ENCODE measurements at regions not wholly inside any gene's neighbourhood (a gene's known extent, or its start where the extent isn't known, plus 50 kb on each side); places are given as distances from the start of the nearest gene placed in this dataset.

DNA sequence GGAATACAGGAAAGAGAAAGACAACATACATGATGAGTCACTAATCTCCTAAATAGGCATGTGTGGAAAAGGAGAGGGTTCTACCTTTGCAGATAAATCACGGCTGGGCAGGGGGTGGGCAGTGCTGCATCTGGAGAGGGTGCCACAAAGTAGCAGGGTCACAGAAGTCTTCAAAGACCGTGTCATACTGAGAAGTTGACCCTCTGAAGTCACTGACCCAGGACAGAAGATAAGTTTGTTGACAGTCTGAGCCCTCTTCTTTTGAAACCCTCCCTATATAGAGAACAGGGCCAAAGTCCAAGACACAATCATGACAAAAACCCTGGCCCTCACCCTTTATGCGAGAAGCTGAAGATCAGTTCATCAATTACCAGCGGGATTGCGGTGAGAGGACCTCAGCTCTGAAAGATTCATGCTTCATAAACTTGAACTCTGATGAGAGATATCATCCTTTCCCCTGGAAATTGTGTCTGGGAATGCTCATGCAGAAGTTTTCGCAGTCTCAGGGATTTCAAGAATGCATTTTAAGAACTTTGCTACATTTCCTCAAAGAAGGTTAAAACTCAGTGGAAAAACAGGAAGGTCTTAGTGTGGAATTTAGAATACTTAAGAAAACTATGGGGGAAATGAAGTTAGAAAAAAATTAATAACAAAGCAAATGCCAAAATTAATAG is 129.5 kb downstream of the FAM124B start:
- BruUV-seq (replicated peaks): no TSS peak
- FAIRE-seq (no peak), DNase-seq (ENCODE audit: low read depth, low spot score) (no peak)
- Histone ChIP-seq H3K79me2 (ENCODE audit: control insufficient read depth, insufficient read depth, low read length) (no peaks in the 10 kb centered on the region), H4K20me1 (replicated peaks; ENCODE audit: control insufficient read depth, extremely low read depth, insufficient read depth, low read length) (no peaks in the 10 kb centered on the region), H3K27ac (ENCODE audit: insufficient read depth, low read depth, low read length) (no peak overlapping the region), H3K36me3 (ENCODE audit: control insufficient read depth in 2 of 2, extremely low read depth in 1 of 2, insufficient read depth in 2 of 2, low read length in 2 of 2) (no peaks in the 10 kb centered on the region), H3K9ac (replicated peaks; ENCODE audit: extremely low read depth, insufficient read depth, low read length) (no peak overlapping the region), H2AFZ (ENCODE audit: low read depth, low read length) (no peak overlapping the region), H3K27me3 (ENCODE audit: control insufficient read depth in 2 of 2, insufficient read depth in 2 of 2, low read length in 2 of 2) (peaks cover 6 to 7% of the 10 kb centered on the region in 2 experiments), H3K4me3 (replicated peaks in 1 of 3; ENCODE audit: insufficient read depth in 1 of 3, low read depth in 1 of 3, low read length in 3 of 3) (no peak overlapping the region), H3K4me1 (ENCODE audit: control insufficient read depth, extremely low read depth, insufficient read depth, low read length) (no peaks in the 10 kb centered on the region), H3K9me1 (replicated peaks; ENCODE audit: control insufficient read depth, extremely low read depth, insufficient read depth, low read length) (no peaks in the 10 kb centered on the region), H3K4me2 (ENCODE audit: insufficient read depth, low read length) (no peak overlapping the region), H3K9me3 (replicated peaks; ENCODE audit: control insufficient read depth, insufficient read depth, low read length) (no peaks in the 10 kb centered on the region)
- dilution Hi-C loops (cut with MboI; ENCODE audit: extremely low pct_ligation_motif_present, low sequenced_read_pairs) (no loop called here), intact Hi-C loops (cut with micrococcal nuclease) (no loop called here)
- ChIA-PET CTCF (interaction anchor here (0.7 to 5.2 kb wide), 4 partner anchors 11 to 302 kb away, joined by 3 to 31 read pairs (median 23); no protein-coding TSS in a partner anchor), POLR2A (no interaction called here)
- TF ChIP-seq MYC (IDR thresholded peaks at IDR 0.05; ENCODE audit: low read depth, low read length) (no peak), POLR2AphosphoS5 (IDR thresholded peaks at IDR 0.05; ENCODE audit: insufficient read depth, low read depth, low read length) (no peak), FOS (IDR thresholded peaks at IDR 0.05; ENCODE audit: borderline replicate concordance, insufficient read depth, low read length) (no peak), EZH2 (IDR thresholded peaks at IDR 0.05; ENCODE audit: borderline replicate concordance, low read depth, low read length, severe bottlenecking) (no peak), GATA2 (IDR thresholded peaks at IDR 0.05; ENCODE audit: insufficient read depth, insufficient read length, low read depth, low read length) (no peak), JUN (IDR thresholded peaks at IDR 0.05; ENCODE audit: borderline replicate concordance, insufficient read depth, insufficient read length, low read depth) (no peak), POLR2A (IDR thresholded peaks at IDR 0.05; ENCODE audit: low read depth, low read length) (no peak)
- TF ChIP-seq, protein P1, sequence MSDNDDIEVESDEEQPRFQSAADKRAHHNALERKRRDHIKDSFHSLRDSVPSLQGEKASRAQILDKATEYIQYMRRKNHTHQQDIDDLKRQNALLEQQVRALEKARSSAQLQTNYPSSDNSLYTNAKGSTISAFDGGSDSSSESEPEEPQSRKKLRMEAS (IDR thresholded peaks at IDR 0.05; ENCODE audit: insufficient read depth, insufficient read length): no peak
- TF ChIP-seq, protein P2, sequence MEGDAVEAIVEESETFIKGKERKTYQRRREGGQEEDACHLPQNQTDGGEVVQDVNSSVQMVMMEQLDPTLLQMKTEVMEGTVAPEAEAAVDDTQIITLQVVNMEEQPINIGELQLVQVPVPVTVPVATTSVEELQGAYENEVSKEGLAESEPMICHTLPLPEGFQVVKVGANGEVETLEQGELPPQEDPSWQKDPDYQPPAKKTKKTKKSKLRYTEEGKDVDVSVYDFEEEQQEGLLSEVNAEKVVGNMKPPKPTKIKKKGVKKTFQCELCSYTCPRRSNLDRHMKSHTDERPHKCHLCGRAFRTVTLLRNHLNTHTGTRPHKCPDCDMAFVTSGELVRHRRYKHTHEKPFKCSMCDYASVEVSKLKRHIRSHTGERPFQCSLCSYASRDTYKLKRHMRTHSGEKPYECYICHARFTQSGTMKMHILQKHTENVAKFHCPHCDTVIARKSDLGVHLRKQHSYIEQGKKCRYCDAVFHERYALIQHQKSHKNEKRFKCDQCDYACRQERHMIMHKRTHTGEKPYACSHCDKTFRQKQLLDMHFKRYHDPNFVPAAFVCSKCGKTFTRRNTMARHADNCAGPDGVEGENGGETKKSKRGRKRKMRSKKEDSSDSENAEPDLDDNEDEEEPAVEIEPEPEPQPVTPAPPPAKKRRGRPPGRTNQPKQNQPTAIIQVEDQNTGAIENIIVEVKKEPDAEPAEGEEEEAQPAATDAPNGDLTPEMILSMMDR (IDR thresholded peaks at IDR 0.05; ENCODE audit: extremely low read depth in 1 of 2, insufficient read depth in 1 of 2, low read depth in 1 of 2, low read length in 2 of 2): no peak

Measured in endothelial cell of umbilical vein (primary cell).